Vagina (tissue), 2 donors: ENCODE measurements at regions not wholly inside any gene's neighbourhood (a gene's known extent, or its start where the extent isn't known, plus 50 kb on each side); places are given as distances from the start of the nearest gene placed in this dataset.

Experiments used
- POLR2A ChIP-seq, 2 donors: fragments of 450-650 bp; IDR thresholded peaks; one replicate each; pipeline ENCODE4 v1.6.1; 2017; ENCODE audit warnings: antibody characterized with exemption in 2 of 2, mild to moderate bottlenecking in 2 of 2, moderate library complexity in 2 of 2
- TF ChIP-seq, protein P1 (sequence below), 3 experiments: fragments of 450-650 bp in 2 of 3; fragments of 200-600 bp in 1 of 3; sonication (generic) in 1 of 3; IDR thresholded peaks; one replicate each; pipeline ENCODE4 v1.5.1; 2017 to 2019; ENCODE audit warnings: antibody characterized with exemption in 3 of 3, mild to moderate bottlenecking in 2 of 3, moderate library complexity in 2 of 3

GRCh38 chr22:48884324-48884723, 943.3 kb downstream of the BRD1 start:
- TF ChIP-seq, protein P1, sequence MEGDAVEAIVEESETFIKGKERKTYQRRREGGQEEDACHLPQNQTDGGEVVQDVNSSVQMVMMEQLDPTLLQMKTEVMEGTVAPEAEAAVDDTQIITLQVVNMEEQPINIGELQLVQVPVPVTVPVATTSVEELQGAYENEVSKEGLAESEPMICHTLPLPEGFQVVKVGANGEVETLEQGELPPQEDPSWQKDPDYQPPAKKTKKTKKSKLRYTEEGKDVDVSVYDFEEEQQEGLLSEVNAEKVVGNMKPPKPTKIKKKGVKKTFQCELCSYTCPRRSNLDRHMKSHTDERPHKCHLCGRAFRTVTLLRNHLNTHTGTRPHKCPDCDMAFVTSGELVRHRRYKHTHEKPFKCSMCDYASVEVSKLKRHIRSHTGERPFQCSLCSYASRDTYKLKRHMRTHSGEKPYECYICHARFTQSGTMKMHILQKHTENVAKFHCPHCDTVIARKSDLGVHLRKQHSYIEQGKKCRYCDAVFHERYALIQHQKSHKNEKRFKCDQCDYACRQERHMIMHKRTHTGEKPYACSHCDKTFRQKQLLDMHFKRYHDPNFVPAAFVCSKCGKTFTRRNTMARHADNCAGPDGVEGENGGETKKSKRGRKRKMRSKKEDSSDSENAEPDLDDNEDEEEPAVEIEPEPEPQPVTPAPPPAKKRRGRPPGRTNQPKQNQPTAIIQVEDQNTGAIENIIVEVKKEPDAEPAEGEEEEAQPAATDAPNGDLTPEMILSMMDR (IDR thresholded peaks at IDR 0.05): no peak
- TF ChIP-seq POLR2A (IDR thresholded peaks at IDR 0.05): no peak
